T-cell (primary cell): ENCODE measurements at regions not wholly inside any gene's neighbourhood (a gene's known extent, or its start where the extent isn't known, plus 50 kb on each side); places are given as distances from the start of the nearest gene placed in this dataset.

Source experiments
- ATAC-seq, 4 experiments: fragments of 200-7000 bp in 3 of 4; fragments of 150-1000 bp in 1 of 4; cut with Tn5 transposase; replicated peaks in 1 of 4; 1 replicate in 3 of 4; 2 replicates in 1 of 4; pipeline ENCODE4 v1.10.0; 2021; ENCODE audit warnings: moderate library complexity in 3 of 4, mild to moderate bottlenecking in 2 of 4, moderate number of reproducible peaks in 1 of 4
- CTCF ChIA-PET, 2 donors: fragments of 300-600 bp; sonication (Branson Sonifier 250); formaldehyde crosslinking; loops; one replicate each; lab custom pipeline; 2022; ENCODE audit warnings: antibody characterized with exemption in 2 of 2; lab: Charles Lee
- POLR2A ChIA-PET, 2 donors: fragments of 300-600 bp; sonication (Branson Sonifier 250); formaldehyde crosslinking; loops; one replicate each; lab custom pipeline; 2022; ENCODE audit warnings: antibody characterized with exemption in 2 of 2; lab: Charles Lee
- DNase-seq, 35 experiments: peaks; one replicate each; pipeline versions ENCODE4 v3.0.0 to v3.0.0-alpha.2; 2013 to 2023
- H3K27ac ChIP-seq: one replicate; pipeline ENCODE4 v1.5.1; 2013; ENCODE audit warnings: low read length
- H3K27me3 ChIP-seq, 2 experiments: replicated peaks in 1 of 2; 1 replicate in 1 of 2; 2 replicates in 1 of 2; pipeline versions ENCODE4 v1.6.1 to v1.7.0; 2013; ENCODE audit warnings: low read length in 1 of 2, mixed read lengths in 1 of 2; ENCODE audit not compliant: control insufficient read depth in 2 of 2, insufficient read depth in 2 of 2; ENCODE audit errors: extremely low read depth in 1 of 2
- H3K36me3 ChIP-seq, 2 donors: 1 replicate in 1 of 2; 2 replicates in 1 of 2; pipeline versions ENCODE4 v1.6.1 to v1.7.0; 2013; ENCODE audit warnings: low read length in 1 of 2; ENCODE audit not compliant: control insufficient read depth in 2 of 2, insufficient read depth in 1 of 2; ENCODE audit errors: extremely low read depth in 1 of 2
- H3K4me1 ChIP-seq, 2 experiments: 1 replicate in 1 of 2; 2 replicates in 1 of 2; pipeline versions ENCODE4 v1.6.1 to v1.7.0; 2013; ENCODE audit warnings: low read length in 2 of 2, mixed read lengths in 1 of 2; ENCODE audit not compliant: insufficient read depth in 2 of 2, control insufficient read depth in 1 of 2; ENCODE audit errors: extremely low read depth in 1 of 2
- H3K4me3 ChIP-seq, 2 donors: 1 replicate in 1 of 2; 2 replicates in 1 of 2; pipeline versions ENCODE4 v1.5.1 to v1.7.0; 2013; ENCODE audit warnings: mild to moderate bottlenecking in 2 of 2, low read length in 1 of 2, moderate library complexity in 1 of 2; ENCODE audit not compliant: control insufficient read depth in 1 of 2; ENCODE audit errors: extremely low read depth in 1 of 2
- H3K9me3 ChIP-seq: 2 replicates; pipeline ENCODE4 v1.7.0; 2013
- H3K27ac Mint-ChIP-seq, 2 donors: one replicate each; pipeline ENCODE4 v1.8.0; 2020 to 2021; ENCODE audit warnings: mild to moderate bottlenecking in 2 of 2, mixed read lengths in 2 of 2
- H3K27me3 Mint-ChIP-seq, 2 donors: one replicate each; pipeline ENCODE4 v1.8.0; 2021 to 2022; ENCODE audit warnings: mixed read lengths in 2 of 2
- H3K36me3 Mint-ChIP-seq: one replicate; pipeline ENCODE4 v1.8.0; 2021; ENCODE audit warnings: mixed read lengths
- H3K4me1 Mint-ChIP-seq, 3 donors: one replicate each; pipeline ENCODE4 v1.8.0; 2020 to 2022; ENCODE audit warnings: mixed read lengths in 3 of 3, mild to moderate bottlenecking in 1 of 3
- H3K4me3 Mint-ChIP-seq, 3 donors: one replicate each; pipeline ENCODE4 v1.8.0; 2020 to 2022; ENCODE audit warnings: mild to moderate bottlenecking in 3 of 3, mixed read lengths in 3 of 3, moderate library complexity in 3 of 3
- H3K9me3 Mint-ChIP-seq, 3 donors: one replicate each; pipeline ENCODE4 v1.8.0; 2020 to 2022; ENCODE audit warnings: mixed read lengths in 3 of 3
- WGBS: methylation state at CpG from one replicate; pipeline ENCODE4 v1.1.5; 2013; ENCODE audit warnings: missing lambda C conversion rate; ENCODE audit not compliant: insufficient coverage; 5-methylcytosine and 5-hydroxymethylcytosine counted together

GRCh38 chr2:15701341-15701907, 109.8 kb downstream of the DDX1 start:
- Mint-ChIP-seq H3K27me3 (peaks cover 0 to 13% of the 10 kb centered on the region in 2 donors), H3K36me3 (no peaks in the 10 kb centered on the region), H3K4me3 (no peak overlapping the region), H3K27ac (no peak overlapping the region), H3K4me1 (no peaks in the 10 kb centered on the region), H3K9me3 (no peaks in the 10 kb centered on the region)
- 48% methylated on average over 4 of the region's 11 CpGs for WGBS
- ChIA-PET CTCF (no interaction called here), POLR2A (no interaction called here)
- DNase-seq: no peak
- ATAC-seq: no peak
- peaks cover 0 to 6% of the 10 kb centered on the region in 2 experiments for H3K27me3 ChIP-seq
- no peaks in the 10 kb centered on the region for H3K9me3 ChIP-seq
- H3K4me1 ChIP-seq: no peaks in the 10 kb centered on the region
- no peaks in the 10 kb centered on the region for H3K36me3 ChIP-seq
- no peak overlapping the region for H3K4me3 ChIP-seq
- H3K27ac ChIP-seq: no peak overlapping the region

- Mint-ChIP-seq H3K27me3 (peaks cover 0 to 13% of the 10 kb centered on the region in 2 donors), H3K4me3 (no peak overlapping the region), H3K4me1 (no peaks in the 10 kb centered on the region), H3K9me3 (no peaks in the 10 kb centered on the region), H3K27ac (no peak overlapping the region), H3K36me3 (no peaks in the 10 kb centered on the region)
- ATAC-seq: no peak
- DNase-seq: no peak
- no peaks in the 10 kb centered on the region for H3K36me3 ChIP-seq
- no peaks in the 10 kb centered on the region for H3K9me3 ChIP-seq
- CTCF ChIA-PET: no interaction called here
- H3K27me3 ChIP-seq: peaks cover 0 to 6% of the 10 kb centered on the region in 2 experiments
- H3K4me3 ChIP-seq: no peak overlapping the region
- POLR2A ChIA-PET: no interaction called here
- no peak overlapping the region for H3K27ac ChIP-seq
- H3K4me1 ChIP-seq: no peaks in the 10 kb centered on the region
These were observed 110.3 kb downstream of the DDX1 start for GRCh38 chr2:15701991-15702390.

GRCh38 chr2:15702452-15702851, 110.8 kb downstream of the DDX1 start:
- Histone ChIP-seq H3K9me3 (no peaks in the 10 kb centered on the region), H3K27me3 (peaks cover 0 to 6% of the 10 kb centered on the region in 2 experiments), H3K36me3 (no peaks in the 10 kb centered on the region), H3K4me1 (no peaks in the 10 kb centered on the region), H3K4me3 (no peak overlapping the region), H3K27ac (no peak overlapping the region)
- Mint-ChIP-seq H3K36me3 (no peaks in the 10 kb centered on the region), H3K27me3 (peaks cover 0 to 13% of the 10 kb centered on the region in 2 donors), H3K9me3 (no peaks in the 10 kb centered on the region), H3K4me3 (no peak overlapping the region), H3K4me1 (no peaks in the 10 kb centered on the region), H3K27ac (no peak overlapping the region)
- ATAC-seq: no peak
- DNase-seq: no peak
- CTCF ChIA-PET: no interaction called here
- POLR2A ChIA-PET: no interaction called here
- 80% methylated on average over 2 of the region's 4 CpGs for WGBS

GRCh38 chr2:15703365-15703869, 111.7 kb downstream of the DDX1 start:
- no CpG with 5 or more reads among the region's 1 CpG for WGBS
- DNase-seq (no peak), ATAC-seq (no peak)
- CTCF ChIA-PET: no interaction called here
- H3K4me1 ChIP-seq: no peaks in the 10 kb centered on the region
- H3K9me3 ChIP-seq: no peaks in the 10 kb centered on the region
- no peak overlapping the region for H3K4me3 ChIP-seq
- Mint-ChIP-seq H3K4me3 (no peak overlapping the region), H3K36me3 (no peaks in the 10 kb centered on the region), H3K27me3 (peaks cover 0 to 13% of the 10 kb centered on the region in 2 donors), H3K27ac (no peak overlapping the region), H3K9me3 (no peaks in the 10 kb centered on the region), H3K4me1 (no peaks in the 10 kb centered on the region)
- H3K27ac ChIP-seq: no peak overlapping the region
- H3K27me3 ChIP-seq: peaks cover 0 to 6% of the 10 kb centered on the region in 2 experiments
- no peaks in the 10 kb centered on the region for H3K36me3 ChIP-seq
- POLR2A ChIA-PET: no interaction called here

- Mint-ChIP-seq H3K27me3 (peaks cover 0 to 13% of the 10 kb centered on the region in 2 donors), H3K4me3 (no peak overlapping the region), H3K36me3 (no peaks in the 10 kb centered on the region), H3K4me1 (no peaks in the 10 kb centered on the region), H3K9me3 (no peaks in the 10 kb centered on the region), H3K27ac (no peak overlapping the region)
- ATAC-seq (no peak), DNase-seq (no peak)
- ChIA-PET CTCF (no interaction called here), POLR2A (no interaction called here)
- H3K9me3 ChIP-seq: no peaks in the 10 kb centered on the region
- no peak overlapping the region for H3K4me3 ChIP-seq
- H3K36me3 ChIP-seq: no peaks in the 10 kb centered on the region
- H3K27ac ChIP-seq: no peak overlapping the region
- no CpG with 5 or more reads among the region's 2 CpGs for WGBS
- H3K4me1 ChIP-seq: no peaks in the 10 kb centered on the region
- peaks cover 0 to 11% of the 10 kb centered on the region in 2 experiments for H3K27me3 ChIP-seq
These were observed 112.6 kb downstream of the DDX1 start for GRCh38 chr2:15704086-15704787.

DNA sequence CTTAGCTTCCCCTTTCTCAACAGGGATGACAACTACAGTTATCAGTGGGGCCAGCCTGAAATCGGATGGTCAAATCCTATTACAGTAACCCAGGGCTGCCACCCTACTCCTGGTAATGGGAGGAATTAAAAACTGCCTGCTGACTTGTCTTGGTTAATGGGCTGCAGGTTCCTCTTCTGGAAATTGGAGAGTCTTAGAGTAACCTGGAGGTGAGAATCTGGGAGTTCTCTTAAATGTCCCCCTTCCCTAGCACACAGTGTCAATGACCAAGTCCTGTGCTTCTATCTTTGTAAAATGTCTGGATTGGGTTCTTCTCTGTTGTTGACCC, 113.1 kb downstream of the DDX1 start:
- CTCF ChIA-PET: no interaction called here
- Histone ChIP-seq H3K9me3 (no peaks in the 10 kb centered on the region), H3K36me3 (no peaks in the 10 kb centered on the region), H3K4me3 (no peak overlapping the region), H3K4me1 (no peaks in the 10 kb centered on the region), H3K27ac (no peak overlapping the region), H3K27me3 (peaks cover 0 to 12% of the 10 kb centered on the region in 2 experiments)
- ATAC-seq: no peak
- Mint-ChIP-seq H3K27me3 (peaks cover 0 to 10% of the 10 kb centered on the region in 2 donors), H3K27ac (no peak overlapping the region), H3K36me3 (no peaks in the 10 kb centered on the region), H3K9me3 (no peaks in the 10 kb centered on the region), H3K4me3 (no peak overlapping the region), H3K4me1 (no peaks in the 10 kb centered on the region)
- no peak for DNase-seq
- no CpG with 5 or more reads among the region's 1 CpG for WGBS
- POLR2A ChIA-PET: no interaction called here
